ENCODE measurements at regions not wholly inside any gene's neighbourhood (a gene's known extent, or its start where the extent isn't known, plus 50 kb on each side); places are given as distances from the start of the nearest gene placed in this dataset.
"Not testable (repeated sequence)": the region's sequence is repeated elsewhere in the genome, so short reads cannot be mapped to it uniquely, and the experiment has no call there.

DNA sequence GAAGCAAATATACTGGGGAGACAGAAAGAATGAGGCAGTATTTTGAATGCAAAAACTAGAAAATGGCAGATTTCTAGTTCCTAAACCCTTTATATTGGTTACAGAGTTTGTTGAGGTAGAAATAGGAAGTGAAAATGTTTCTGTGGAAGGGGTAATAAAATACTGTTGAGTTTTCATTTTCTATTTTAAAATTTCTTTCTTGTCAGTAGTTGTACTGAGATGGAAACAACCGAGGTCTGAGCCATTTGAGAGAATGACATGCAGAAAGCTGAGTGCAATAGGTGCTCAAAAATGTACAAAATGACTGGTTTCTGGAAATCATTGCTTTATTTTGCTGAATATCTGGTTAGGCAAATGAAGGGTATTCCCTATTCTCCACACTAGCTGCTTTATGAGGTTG is 361.4 kb downstream of the CHL1 start:
- Mint-ChIP-seq H3K27ac (no peak overlapping the region), H3K36me3 (ENCODE audit: low read depth) (peaks cover 5% of the 10 kb centered on the region; the same call in 1 of the 2 replicates), H3K4me3 (no peak overlapping the region), H3K9me3 (peaks cover 57% of the 10 kb centered on the region), H3K4me1 (ENCODE audit: low read depth) (no peaks in the 10 kb centered on the region), H3K27me3 (ENCODE audit: insufficient read depth) (no peaks in the 10 kb centered on the region)
- TF ChIP-seq, protein P1, sequence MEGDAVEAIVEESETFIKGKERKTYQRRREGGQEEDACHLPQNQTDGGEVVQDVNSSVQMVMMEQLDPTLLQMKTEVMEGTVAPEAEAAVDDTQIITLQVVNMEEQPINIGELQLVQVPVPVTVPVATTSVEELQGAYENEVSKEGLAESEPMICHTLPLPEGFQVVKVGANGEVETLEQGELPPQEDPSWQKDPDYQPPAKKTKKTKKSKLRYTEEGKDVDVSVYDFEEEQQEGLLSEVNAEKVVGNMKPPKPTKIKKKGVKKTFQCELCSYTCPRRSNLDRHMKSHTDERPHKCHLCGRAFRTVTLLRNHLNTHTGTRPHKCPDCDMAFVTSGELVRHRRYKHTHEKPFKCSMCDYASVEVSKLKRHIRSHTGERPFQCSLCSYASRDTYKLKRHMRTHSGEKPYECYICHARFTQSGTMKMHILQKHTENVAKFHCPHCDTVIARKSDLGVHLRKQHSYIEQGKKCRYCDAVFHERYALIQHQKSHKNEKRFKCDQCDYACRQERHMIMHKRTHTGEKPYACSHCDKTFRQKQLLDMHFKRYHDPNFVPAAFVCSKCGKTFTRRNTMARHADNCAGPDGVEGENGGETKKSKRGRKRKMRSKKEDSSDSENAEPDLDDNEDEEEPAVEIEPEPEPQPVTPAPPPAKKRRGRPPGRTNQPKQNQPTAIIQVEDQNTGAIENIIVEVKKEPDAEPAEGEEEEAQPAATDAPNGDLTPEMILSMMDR (IDR thresholded peaks at IDR 0.05) = no peak
- no peak for DNase-seq

DNA sequence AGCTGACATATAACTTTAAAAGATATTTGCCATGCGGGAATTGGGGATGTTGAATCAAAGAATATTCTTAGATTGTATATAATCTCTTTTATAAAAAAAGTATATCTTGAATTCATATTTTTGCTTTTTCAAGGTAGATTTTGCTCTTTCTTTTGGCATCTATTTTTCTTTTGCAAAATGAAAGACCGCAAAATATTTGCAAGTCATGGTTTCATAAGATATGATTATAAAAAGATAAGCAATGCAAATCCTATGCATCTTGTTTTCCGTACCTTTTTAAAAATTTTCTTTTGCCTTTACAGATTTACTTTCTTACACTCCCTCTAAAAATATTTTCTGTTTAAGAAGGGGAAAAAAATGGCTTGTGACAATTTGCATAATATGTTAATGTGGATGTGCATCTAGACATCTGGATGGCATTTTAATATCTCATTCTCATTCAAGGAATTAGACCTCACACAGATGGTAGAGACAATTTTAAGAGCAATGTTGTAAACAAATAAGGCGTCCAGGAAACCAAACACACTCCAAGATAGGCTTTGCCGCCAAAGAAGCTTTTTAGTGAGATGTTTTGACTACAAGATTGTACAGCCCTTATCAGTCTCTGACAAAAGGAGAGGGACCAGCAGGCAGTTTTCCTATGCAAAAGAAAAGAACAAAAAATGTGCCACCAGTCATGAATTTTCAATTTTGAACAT is 371.1 kb downstream of the CHL1 start:
- H3K4me3 Mint-ChIP-seq = no peak overlapping the region
- no peak overlapping the region for H3K27ac Mint-ChIP-seq
- peaks cover 4% of the 10 kb centered on the region; the same call in 1 of the 2 replicates for H3K36me3 Mint-ChIP-seq (ENCODE audit: low read depth)
- H3K27me3 Mint-ChIP-seq (ENCODE audit: insufficient read depth) = no peaks in the 10 kb centered on the region
- no peaks in the 10 kb centered on the region for H3K4me1 Mint-ChIP-seq (ENCODE audit: low read depth)
- TF ChIP-seq, protein P1 (IDR thresholded peaks at IDR 0.05) = no peak
- H3K9me3 Mint-ChIP-seq = peaks cover 46% of the 10 kb centered on the region
- DNase-seq = no peak

DNA sequence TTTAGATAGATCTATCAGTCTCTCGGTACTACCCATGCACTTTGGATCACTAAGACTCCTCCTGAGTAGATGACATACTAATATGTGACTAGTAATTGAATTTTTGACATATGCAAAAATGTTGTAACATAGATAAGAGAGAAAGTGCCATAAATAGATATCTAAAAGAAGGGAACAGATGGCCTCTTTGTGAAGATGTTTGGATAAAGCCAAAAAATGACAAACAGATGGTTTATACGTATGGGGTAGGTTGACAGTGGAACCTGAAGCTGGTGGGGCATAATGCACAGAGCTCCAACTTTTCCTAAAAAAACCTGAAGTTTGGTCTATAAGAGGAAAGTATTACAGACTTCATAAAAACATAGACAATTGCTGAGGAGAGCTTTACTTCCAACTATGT is 383.0 kb downstream of the CHL1 start:
- not testable (repeated sequence) for H3K4me3 Mint-ChIP-seq; H3K4me1 Mint-ChIP-seq (ENCODE audit: low read depth); DNase-seq; H3K27me3 Mint-ChIP-seq (ENCODE audit: insufficient read depth); H3K27ac Mint-ChIP-seq; H3K36me3 Mint-ChIP-seq (ENCODE audit: low read depth)
- peaks cover 18% of the 10 kb centered on the region for H3K9me3 Mint-ChIP-seq

DNA sequence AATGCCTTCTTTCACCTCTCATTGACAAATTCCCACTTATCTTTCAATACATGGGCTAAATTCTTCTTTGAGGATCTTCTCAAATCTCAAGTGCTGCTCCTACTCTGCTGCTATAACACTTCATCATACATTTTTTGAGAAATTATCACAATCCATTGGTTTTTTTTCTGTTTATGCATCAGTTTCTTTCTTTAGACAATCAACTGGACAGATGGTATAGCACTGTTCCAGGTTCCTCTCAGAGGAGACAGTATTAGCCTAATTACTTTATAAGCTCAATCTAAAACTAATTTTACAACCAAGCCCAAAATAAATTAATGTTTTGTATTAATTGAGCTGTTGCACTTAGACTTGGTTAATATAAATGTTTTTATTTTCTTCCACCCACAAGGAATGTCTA is 392.5 kb downstream of the CHL1 start:
- not testable (repeated sequence) for H3K27me3 Mint-ChIP-seq (ENCODE audit: insufficient read depth); H3K36me3 Mint-ChIP-seq (ENCODE audit: low read depth); H3K4me1 Mint-ChIP-seq (ENCODE audit: low read depth); H3K9me3 Mint-ChIP-seq; H3K4me3 Mint-ChIP-seq; H3K27ac Mint-ChIP-seq; DNase-seq

DNA sequence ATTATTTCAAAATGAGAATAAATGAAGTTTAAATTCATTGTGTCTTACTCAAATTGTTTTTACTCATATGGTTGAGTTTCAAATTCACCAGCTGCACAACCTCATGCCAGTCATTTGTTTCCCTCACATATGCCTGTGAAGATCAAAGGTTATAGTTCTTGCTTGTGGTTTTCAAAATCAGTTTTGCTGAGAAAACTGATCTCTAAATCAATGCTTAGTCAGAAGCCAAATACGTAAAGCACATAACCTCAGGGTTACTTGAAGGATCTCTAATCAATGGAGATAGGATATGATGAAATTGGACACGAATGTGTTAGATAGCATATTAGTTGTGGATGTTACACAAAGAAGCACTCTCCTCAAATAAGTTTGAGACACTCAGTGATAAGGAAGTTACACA is 400.7 kb downstream of the CHL1 start:
- not testable (repeated sequence) for DNase-seq; H3K4me1 Mint-ChIP-seq (ENCODE audit: low read depth); H3K4me3 Mint-ChIP-seq; H3K36me3 Mint-ChIP-seq (ENCODE audit: low read depth); H3K27me3 Mint-ChIP-seq (ENCODE audit: insufficient read depth); H3K27ac Mint-ChIP-seq
- peaks cover 11% of the 10 kb centered on the region for H3K9me3 Mint-ChIP-seq

DNA sequence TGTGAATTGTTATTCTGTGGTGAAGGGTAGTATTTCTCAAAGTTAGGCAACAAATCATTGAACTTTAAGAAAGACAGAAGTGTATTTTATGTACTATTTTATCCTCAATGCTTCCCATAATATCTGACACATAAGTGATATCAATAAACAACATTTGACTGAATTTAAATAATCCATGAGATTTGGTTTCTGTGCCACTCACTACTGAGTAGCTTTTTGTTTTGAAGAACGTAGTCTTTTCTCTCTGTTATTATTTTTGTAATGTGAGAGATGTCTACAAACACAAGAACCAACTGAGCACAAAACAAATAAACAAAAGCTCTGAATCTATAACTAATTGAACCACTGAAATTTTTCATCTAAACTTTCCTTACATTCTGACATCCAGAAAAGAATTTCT is 401.2 kb downstream of the CHL1 start:
- peaks cover 11% of the 10 kb centered on the region for H3K9me3 Mint-ChIP-seq
- not testable (repeated sequence) for H3K27me3 Mint-ChIP-seq (ENCODE audit: insufficient read depth); H3K4me3 Mint-ChIP-seq; H3K36me3 Mint-ChIP-seq (ENCODE audit: low read depth); DNase-seq; H3K27ac Mint-ChIP-seq; H3K4me1 Mint-ChIP-seq (ENCODE audit: low read depth)

DNA sequence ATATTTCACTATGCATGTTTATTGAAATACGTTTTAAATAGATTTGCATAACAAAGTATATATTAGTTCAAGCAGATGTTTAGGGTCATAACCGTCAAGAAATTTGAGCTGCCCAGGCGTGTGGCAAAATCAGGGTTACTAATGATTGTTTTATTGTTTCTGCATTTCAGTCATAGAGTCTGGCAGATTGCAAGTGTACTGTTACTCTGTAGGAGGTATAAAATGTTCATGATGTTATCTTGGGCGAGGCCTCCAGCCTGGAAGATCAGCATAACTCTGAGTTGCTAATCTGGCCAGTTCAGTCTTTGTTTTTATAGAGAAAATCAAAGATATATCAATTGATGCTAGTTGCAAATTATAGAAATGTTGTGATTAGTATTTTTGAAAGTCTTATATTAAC is 410.9 kb downstream of the CHL1 start:
- H3K27me3 Mint-ChIP-seq (ENCODE audit: insufficient read depth); DNase-seq; H3K4me1 Mint-ChIP-seq (ENCODE audit: low read depth); H3K36me3 Mint-ChIP-seq (ENCODE audit: low read depth); H3K9me3 Mint-ChIP-seq; H3K4me3 Mint-ChIP-seq; H3K27ac Mint-ChIP-seq: not testable (repeated sequence)

DNA sequence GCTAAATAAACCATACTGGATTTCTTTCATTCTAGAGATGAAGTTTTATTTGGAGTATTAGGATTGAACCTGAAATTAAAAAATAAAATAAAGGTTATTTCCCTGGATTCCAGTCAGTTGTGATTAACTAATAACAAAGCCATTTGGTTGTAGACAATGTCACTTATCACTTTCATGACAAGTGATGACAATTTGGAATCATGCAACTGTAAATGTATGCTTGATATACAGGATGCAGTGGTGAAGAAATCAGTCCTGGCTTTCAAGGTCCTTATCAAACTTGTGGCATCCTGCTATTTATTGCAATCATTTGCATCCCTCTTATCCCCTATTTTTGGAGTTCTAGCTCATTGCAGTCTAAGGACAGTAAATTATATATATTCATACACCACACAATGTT is 425.2 kb downstream of the CHL1 start:
- H3K4me1 Mint-ChIP-seq (ENCODE audit: low read depth) = no peaks in the 10 kb centered on the region
- H3K27ac Mint-ChIP-seq = no peak overlapping the region
- H3K36me3 Mint-ChIP-seq (ENCODE audit: low read depth) = no peaks in the 10 kb centered on the region
- TF ChIP-seq, protein P1 (IDR thresholded peaks at IDR 0.05) = no peak
- no peak overlapping the region for H3K4me3 Mint-ChIP-seq
- peaks cover 21% of the 10 kb centered on the region for H3K9me3 Mint-ChIP-seq
- DNase-seq = no peak
- no peaks in the 10 kb centered on the region for H3K27me3 Mint-ChIP-seq (ENCODE audit: insufficient read depth)

All from HFFc6 (cell line).